HG03354 (cell line): ENCODE measurements at regions not wholly inside any gene's neighbourhood (a gene's known extent, or its start where the extent isn't known, plus 50 kb on each side); places are given as distances from the start of the nearest gene placed in this dataset.
A peak's percentile ranks its signal among the peaks of the same experiment; 100 is the strongest.

ENCODE experiments used
- ATAC-seq: cut with Tn5 transposase; IDR thresholded peaks from one replicate; pipeline ENCODE4 v1.9.1; 2021; ENCODE audit warnings: mild to moderate bottlenecking; ENCODE audit not compliant: unreplicated experiment, poor library complexity, severe bottlenecking

DNA sequence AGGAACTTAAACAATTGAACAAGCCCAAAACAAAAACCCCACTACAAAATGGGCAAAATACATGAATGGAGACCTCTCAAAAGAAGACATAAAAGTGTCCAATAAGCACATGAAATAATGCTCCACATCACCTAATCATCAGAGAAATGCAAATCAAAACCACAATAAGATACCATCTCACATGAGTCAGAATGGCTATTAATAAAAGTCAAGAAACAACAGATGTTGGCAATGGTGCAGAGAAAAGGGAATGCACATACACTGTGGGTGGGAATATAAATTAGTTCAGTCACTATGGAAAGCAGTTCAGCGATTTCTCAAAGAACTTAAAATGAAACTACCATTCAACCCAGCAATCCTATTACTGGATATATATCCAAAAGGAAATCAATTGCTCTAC is 337.4 kb upstream of the GRIA1 start:
- ATAC-seq, result no peak

DNA sequence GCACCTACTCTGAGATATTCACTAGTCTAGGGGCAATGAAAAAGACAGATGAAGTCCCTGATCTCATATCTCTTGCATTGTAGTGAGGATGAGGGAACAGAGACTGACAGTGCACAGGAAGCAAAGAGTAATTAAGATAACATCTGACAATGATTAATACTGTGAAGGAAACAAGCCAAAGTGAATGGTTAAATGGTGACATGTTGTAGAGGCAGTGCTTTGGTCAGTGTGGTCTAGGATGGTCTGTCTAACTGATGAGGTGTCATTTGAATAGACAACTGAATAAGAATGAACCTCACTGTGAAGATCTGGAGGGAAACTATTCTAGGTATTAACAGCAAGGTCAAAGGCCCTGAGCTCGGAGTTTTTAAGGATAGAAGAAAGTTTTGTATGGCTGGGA is 333.3 kb upstream of the GRIA1 start:
- ATAC-seq, result peak; percentile 89

GRCh38 chr5:153158608-153159007 is 331.9 kb upstream of the GRIA1 start:
- no peak for ATAC-seq

GRCh38 chr5:153159616-153160015 is 330.9 kb upstream of the GRIA1 start:
- ATAC-seq, result no peak

DNA sequence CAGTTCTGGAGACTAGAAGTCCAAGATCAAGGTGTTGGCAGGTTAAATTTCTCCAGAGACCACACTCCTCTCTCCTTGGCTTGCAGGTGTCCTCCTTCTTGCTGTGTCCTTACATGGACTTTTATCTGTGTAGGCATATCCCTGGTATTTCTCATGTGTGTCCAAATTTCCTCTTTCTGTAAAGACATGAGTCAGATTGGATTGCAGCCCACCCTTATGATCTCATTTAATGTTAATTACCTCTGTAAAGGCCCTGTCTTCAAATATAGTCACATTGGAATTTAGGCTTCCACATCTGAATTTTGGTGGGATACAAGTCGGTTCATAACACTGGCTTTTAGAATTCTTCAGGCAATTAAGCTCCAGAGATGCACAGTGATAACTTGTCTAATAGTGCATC is 322.2 kb upstream of the GRIA1 start:
- ATAC-seq, result no peak

- ATAC-seq, result peak; percentile 41
Measured at GRCh38 chr5:153187503-153187902, 303.0 kb upstream of the GRIA1 start.

DNA sequence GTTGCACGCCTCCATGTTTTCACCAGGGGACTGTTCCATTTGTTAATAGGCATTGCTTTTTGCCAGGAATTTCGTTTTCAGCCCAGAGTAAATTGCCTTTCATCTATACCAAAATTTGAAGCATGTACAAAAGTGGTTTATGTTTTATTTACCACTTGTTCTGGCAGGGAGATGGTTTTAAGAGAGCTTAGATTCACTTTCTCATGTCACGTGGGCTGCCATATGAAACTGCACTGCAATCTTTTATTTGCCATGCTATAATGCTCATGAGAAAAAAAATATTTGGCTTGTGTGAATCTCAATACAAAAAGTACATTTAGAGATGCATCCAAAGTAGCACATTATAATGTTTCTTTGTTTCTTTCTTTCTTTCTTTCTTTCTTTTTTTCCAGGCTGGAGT is 284.1 kb upstream of the GRIA1 start:
- no peak for ATAC-seq

- ATAC-seq, result no peak
Measured at GRCh38 chr5:153209016-153209415, 281.5 kb upstream of the GRIA1 start.

DNA sequence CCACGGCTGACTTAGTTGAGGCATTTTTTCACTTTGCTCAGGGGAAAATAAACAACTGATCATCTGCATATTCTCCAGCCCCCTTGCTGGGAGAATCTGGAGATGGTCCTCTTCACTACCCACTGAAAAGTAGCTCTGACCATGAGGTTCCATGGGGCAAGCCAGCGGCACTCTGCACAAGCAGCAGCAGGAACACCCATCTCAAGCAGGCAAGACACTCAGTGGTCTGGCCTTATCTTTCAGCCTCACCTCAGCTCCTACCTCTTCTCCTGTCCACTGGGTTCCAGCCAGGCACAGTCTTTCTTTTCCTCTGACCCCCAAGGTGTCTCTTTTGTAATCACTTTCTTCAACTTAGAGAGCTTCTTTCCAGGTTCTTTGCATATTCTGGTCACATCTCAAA is 280.8 kb upstream of the GRIA1 start:
- ATAC-seq, result no peak

- ATAC-seq, result no peak
Measured at GRCh38 chr5:153211076-153211475, 279.4 kb upstream of the GRIA1 start.

- ATAC-seq, result no peak
Measured at GRCh38 chr5:153212471-153212870, 278.0 kb upstream of the GRIA1 start.

DNA sequence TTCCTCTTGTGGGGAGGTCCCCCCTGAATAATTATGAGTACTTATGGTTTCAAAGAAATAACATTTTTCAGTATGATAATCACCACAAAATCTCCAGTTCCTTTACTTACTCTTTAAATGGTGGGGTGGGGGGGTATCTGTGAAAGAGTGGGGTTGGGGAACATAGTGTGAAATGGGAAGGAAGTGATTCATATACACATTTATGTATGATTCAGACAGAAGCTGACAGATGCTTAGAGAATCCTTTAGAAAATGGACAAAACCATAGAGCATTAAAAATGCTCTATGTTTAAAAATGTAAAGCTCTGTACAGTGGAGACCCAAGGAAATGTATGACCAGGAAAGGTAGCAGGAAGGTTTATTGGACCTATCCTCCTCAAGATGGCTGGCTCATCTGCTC is 267.5 kb upstream of the GRIA1 start:
- no peak for ATAC-seq

DNA sequence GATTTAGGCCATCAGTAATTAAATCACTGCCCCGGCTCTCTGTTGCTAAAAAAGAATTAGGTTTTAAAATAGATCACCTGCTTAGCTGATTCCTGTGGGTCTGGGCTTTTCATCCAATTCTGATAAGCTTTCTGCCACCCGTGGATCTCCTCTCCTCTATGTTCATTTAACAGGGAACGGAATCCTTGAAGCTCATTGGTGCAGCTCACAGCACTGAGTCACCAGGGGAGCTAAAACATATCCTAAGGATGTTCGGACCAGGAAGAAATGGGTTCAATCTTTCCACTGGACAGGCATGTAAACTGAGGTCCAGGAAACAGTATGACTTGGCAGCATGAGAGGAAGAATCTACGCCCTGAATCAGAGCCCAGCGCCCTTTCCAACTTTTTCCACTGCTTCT is 267.1 kb upstream of the GRIA1 start:
- no peak for ATAC-seq

- no peak for ATAC-seq
Measured at GRCh38 chr5:153224651-153225050, 265.8 kb upstream of the GRIA1 start.

- ATAC-seq, result no peak
Measured at GRCh38 chr5:153233933-153234332, 256.5 kb upstream of the GRIA1 start.

DNA sequence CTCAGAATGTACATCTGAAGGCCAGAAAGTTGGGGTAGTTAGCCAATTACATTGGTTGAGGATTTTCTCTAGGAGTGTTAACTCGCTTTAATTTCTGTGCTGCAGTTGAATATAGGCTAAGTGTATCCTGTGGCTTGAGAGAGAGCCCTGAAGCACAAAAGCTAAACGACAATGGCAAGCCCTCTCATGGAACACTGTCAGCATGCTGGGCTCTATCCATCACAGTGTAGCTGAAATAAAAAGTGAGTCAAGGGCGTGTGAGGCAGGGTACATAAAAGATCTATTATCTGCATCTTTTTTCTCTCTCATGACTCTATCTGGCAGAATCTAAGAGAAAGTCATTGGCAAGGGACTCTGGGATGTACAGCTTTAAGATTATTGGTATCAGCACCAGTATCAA is 254.2 kb upstream of the GRIA1 start:
- ATAC-seq, result no peak

GRCh38 chr5:153237671-153238332 is 252.7 kb upstream of the GRIA1 start:
- peak; percentile 95 for ATAC-seq

GRCh38 chr5:153257381-153257780 is 233.1 kb upstream of the GRIA1 start:
- no peak for ATAC-seq

DNA sequence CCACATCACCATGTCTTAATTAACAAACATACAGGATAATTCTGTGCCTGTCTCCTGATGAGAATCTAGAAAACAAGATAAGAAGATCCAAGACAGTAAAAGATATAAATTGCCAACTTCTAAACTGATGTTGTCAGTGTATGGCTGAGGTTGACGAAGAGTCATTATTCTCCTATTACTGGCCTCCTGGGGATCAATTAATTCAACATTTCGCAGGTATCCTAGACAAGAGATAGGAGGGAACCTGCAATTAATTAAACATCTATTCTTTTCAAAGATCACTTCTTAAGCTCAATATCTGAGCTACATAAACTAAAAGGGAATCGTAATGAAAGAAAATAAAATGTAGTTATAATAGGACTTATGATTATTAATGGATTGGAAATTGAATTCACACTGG is 232.0 kb upstream of the GRIA1 start:
- ATAC-seq, result no peak

DNA sequence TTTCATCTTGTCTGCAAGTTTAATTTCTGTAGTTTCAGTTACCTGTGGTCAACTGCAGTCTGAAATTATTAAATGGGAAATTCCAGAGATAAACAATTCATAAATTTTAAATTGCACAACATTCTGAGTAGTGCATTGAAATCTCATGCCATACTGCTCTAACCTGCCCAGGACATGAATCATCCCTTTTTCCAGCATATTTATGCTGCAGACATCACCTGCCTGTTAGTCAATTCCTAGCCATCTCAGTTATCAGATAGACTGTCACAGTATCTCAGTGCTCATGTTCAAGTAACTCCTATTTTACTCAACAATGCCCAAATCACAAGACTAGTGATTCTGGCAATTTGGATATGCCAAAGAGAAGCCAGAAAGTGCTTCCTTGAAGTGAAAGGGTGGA is 223.0 kb upstream of the GRIA1 start:
- ATAC-seq, result no peak

DNA sequence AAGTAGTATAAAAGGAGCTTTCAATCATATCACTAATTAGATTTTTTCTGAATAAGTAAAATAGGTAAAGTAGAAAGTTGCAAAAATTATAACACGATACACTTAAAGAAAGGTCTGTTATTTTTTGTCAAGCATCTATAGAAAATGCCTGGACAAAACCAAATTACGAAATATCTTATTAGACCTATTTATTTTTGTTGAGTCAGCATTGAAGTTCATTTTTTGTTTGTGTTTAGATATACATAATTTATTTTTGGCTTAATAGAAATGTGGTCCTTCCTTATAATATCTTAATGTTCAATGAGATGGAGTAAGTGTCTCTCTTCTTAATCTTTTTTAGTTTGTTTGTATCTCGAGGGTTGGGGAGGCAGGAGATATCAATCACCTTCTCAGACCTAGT is 214.8 kb upstream of the GRIA1 start:
- ATAC-seq, result no peak

GRCh38 chr5:153276151-153276550 is 214.3 kb upstream of the GRIA1 start:
- no peak for ATAC-seq
